H9 (cell line): ENCODE measurements at regions not wholly inside any gene's neighbourhood (a gene's known extent, or its start where the extent isn't known, plus 50 kb on each side); places are given as distances from the start of the nearest gene placed in this dataset.

Source experiments
- DNase-seq: peaks from one replicate; pipeline ENCODE4 v3.0.0-alpha.2; 2017
- H2AFZ ChIP-seq: one replicate; pipeline ENCODE4 v1.6.1; 2013; ENCODE audit warnings: mild to moderate bottlenecking, low read length, control low read depth, moderate library complexity
- H2AK5ac ChIP-seq: 2 replicates; pipeline ENCODE4 v1.6.1; 2013; ENCODE audit warnings: low read length, control low read depth, mixed read lengths; ENCODE audit not compliant: insufficient read length
- H2BK120ac ChIP-seq: one replicate; pipeline ENCODE4 v1.6.1; 2013; ENCODE audit warnings: low read depth, mild to moderate bottlenecking, low read length, control low read depth, inconsistent platforms; ENCODE audit not compliant: poor library complexity, severe bottlenecking
- H2BK12ac ChIP-seq: 2 replicates; pipeline ENCODE4 v1.6.1; 2013; ENCODE audit warnings: low read length, control low read depth, mixed read lengths, low read depth; ENCODE audit not compliant: insufficient read length
- H2BK15ac ChIP-seq: 2 replicates; pipeline ENCODE4 v1.6.1; 2013; ENCODE audit warnings: low read depth, low read length, control low read depth
- H2BK20ac ChIP-seq: one replicate; pipeline ENCODE4 v1.6.1; 2013; ENCODE audit warnings: low read depth, mild to moderate bottlenecking, low read length, control low read depth, inconsistent platforms; ENCODE audit not compliant: poor library complexity, severe bottlenecking
- H2BK5ac ChIP-seq: 2 replicates; pipeline ENCODE4 v1.6.1; 2013; ENCODE audit warnings: low read length, control low read depth, mixed read lengths; ENCODE audit not compliant: insufficient read length
- H3K14ac ChIP-seq: 2 replicates; pipeline ENCODE4 v1.6.1; 2013; ENCODE audit warnings: low read length, control low read depth; ENCODE audit not compliant: insufficient read depth
- H3K18ac ChIP-seq: 2 replicates; pipeline ENCODE4 v1.6.1; 2013; ENCODE audit warnings: low read depth, mild to moderate bottlenecking, mixed read lengths, low read length, control low read depth; ENCODE audit not compliant: insufficient read length
- H3K23ac ChIP-seq: 2 replicates; pipeline ENCODE4 v1.6.1; 2013; ENCODE audit warnings: low read length, control low read depth, mixed read lengths, low read depth; ENCODE audit not compliant: insufficient read length
- H3K23me2 ChIP-seq: 2 replicates; pipeline ENCODE4 v1.6.1; 2013; ENCODE audit warnings: low read depth, mild to moderate bottlenecking, mixed read lengths, low read length, control low read depth; ENCODE audit not compliant: insufficient read length, poor library complexity, severe bottlenecking
- H3K27ac ChIP-seq: 2 replicates; pipeline ENCODE4 v1.5.1; 2013; ENCODE audit warnings: low read length, control low read depth, mixed read lengths, low read depth; ENCODE audit not compliant: insufficient read length
- H3K27me3 ChIP-seq: 2 replicates; pipeline ENCODE4 v1.6.1; 2013; ENCODE audit warnings: low read length, control low read depth, inconsistent platforms; ENCODE audit not compliant: insufficient read depth
- H3K4ac ChIP-seq: 2 replicates; pipeline ENCODE4 v1.6.1; 2013; ENCODE audit warnings: low read depth, mild to moderate bottlenecking, control low read depth, inconsistent platforms, low read length, moderate library complexity
- H3K4me1 ChIP-seq: 2 replicates; pipeline ENCODE4 v1.6.1; 2013; ENCODE audit warnings: low read length, control low read depth, inconsistent platforms; ENCODE audit not compliant: insufficient read depth
- H3K4me2 ChIP-seq: 2 replicates; pipeline ENCODE4 v1.6.1; 2013; ENCODE audit warnings: low read length, control low read depth, mixed read lengths; ENCODE audit not compliant: insufficient read length, insufficient read depth
- H3K56ac ChIP-seq: 2 replicates; pipeline ENCODE4 v1.6.1; 2013; ENCODE audit warnings: low read depth, mild to moderate bottlenecking, mixed read lengths, low read length, control low read depth; ENCODE audit not compliant: insufficient read length
- H3K79me1 ChIP-seq: 2 replicates; pipeline ENCODE4 v1.6.1; 2013; ENCODE audit warnings: low read depth, mild to moderate bottlenecking, moderate library complexity, low read length, control low read depth, inconsistent platforms; ENCODE audit not compliant: insufficient read depth, poor library complexity, severe bottlenecking
- H3K79me2 ChIP-seq: 2 replicates; pipeline ENCODE4 v1.6.1; 2013; ENCODE audit warnings: low read length, control low read depth, inconsistent platforms; ENCODE audit not compliant: insufficient read depth
- H3K9ac ChIP-seq: 2 replicates; pipeline ENCODE4 v1.6.1; 2013; ENCODE audit warnings: low read length, control low read depth, mixed read lengths; ENCODE audit not compliant: insufficient read length; ENCODE audit errors: extremely low read depth
- H3K9me3 ChIP-seq: one replicate; pipeline ENCODE4 v1.6.1; 2013; ENCODE audit warnings: low read depth, low read length, inconsistent platforms; ENCODE audit not compliant: control insufficient read depth
- H3T11ph ChIP-seq: one replicate; pipeline ENCODE4 v1.6.1; 2013; ENCODE audit warnings: mild to moderate bottlenecking, low read length, control low read depth, inconsistent platforms
- H4K20me1 ChIP-seq: one replicate; pipeline ENCODE4 v1.6.1; 2013; ENCODE audit not compliant: control insufficient read depth, insufficient read length, insufficient read depth
- H4K5ac ChIP-seq: 2 replicates; pipeline ENCODE4 v1.6.1; 2013; ENCODE audit warnings: low read depth, mild to moderate bottlenecking, mixed read lengths, low read length, control low read depth; ENCODE audit not compliant: insufficient read length
- H4K8ac ChIP-seq: replicated peaks from 2 replicates; pipeline ENCODE4 v1.6.1; 2013; ENCODE audit warnings: low read length, control low read depth, mixed read lengths, low read depth; ENCODE audit not compliant: insufficient read length
- H4K91ac ChIP-seq: 2 replicates; pipeline ENCODE4 v1.6.1; 2013; ENCODE audit warnings: low read depth, mild to moderate bottlenecking, moderate library complexity, mixed read lengths, low read length, control low read depth; ENCODE audit not compliant: insufficient read length
- H3K27ac Mint-ChIP-seq, 3 experiments: 2 replicates in 2 of 3; 3 replicates in 1 of 3; pipeline ENCODE4 v1.8.0; 2020 to 2021; ENCODE audit warnings: mixed read lengths in 3 of 3, mild to moderate bottlenecking in 1 of 3, moderate library complexity in 1 of 3
- H3K27me3 Mint-ChIP-seq: 2 replicates; pipeline ENCODE4 v1.8.0; 2021; ENCODE audit warnings: low read depth, mild to moderate bottlenecking, moderate library complexity, mixed read lengths
- H3K36me3 Mint-ChIP-seq, 3 experiments: 2 replicates in 2 of 3; 3 replicates in 1 of 3; pipeline ENCODE4 v1.8.0; 2020 to 2021; ENCODE audit warnings: low read depth in 3 of 3, mixed read lengths in 3 of 3; ENCODE audit not compliant: insufficient read depth in 1 of 3
- H3K4me1 Mint-ChIP-seq, 2 experiments: 2 replicates each; pipeline ENCODE4 v1.8.0; 2020; ENCODE audit warnings: mixed read lengths in 2 of 2
- H3K4me3 Mint-ChIP-seq, 2 experiments: 2 replicates in 1 of 2; 3 replicates in 1 of 2; pipeline ENCODE4 v1.8.0; 2020 to 2021; ENCODE audit warnings: mild to moderate bottlenecking in 2 of 2, mixed read lengths in 2 of 2, moderate library complexity in 1 of 2
- H3K9me3 Mint-ChIP-seq, 2 experiments: 2 replicates in 1 of 2; 3 replicates in 1 of 2; pipeline ENCODE4 v1.8.0; 2020; ENCODE audit warnings: mild to moderate bottlenecking in 2 of 2, mixed read lengths in 2 of 2, moderate library complexity in 1 of 2
- WGBS: extraction: QIAGEN DNeasy Blood & Tissue Kit; methylation state at CpG from one replicate; pipeline ENCODE4 v1.1.7; 2013; ENCODE audit warnings: missing lambda C conversion rate, low lambda C conversion rate, mixed read lengths; ENCODE audit not compliant: insufficient read length; ENCODE audit errors: extremely low coverage; 5-methylcytosine and 5-hydroxymethylcytosine counted together
- TF ChIP-seq, protein P1 (sequence below): fragments of 200-600 bp; sonication (generic); conservative IDR thresholded peaks from 3 replicates; pipeline ENCODE4 v1.8.0; 2021; ENCODE audit warnings: antibody characterized with exemption, mild to moderate bottlenecking

DNA sequence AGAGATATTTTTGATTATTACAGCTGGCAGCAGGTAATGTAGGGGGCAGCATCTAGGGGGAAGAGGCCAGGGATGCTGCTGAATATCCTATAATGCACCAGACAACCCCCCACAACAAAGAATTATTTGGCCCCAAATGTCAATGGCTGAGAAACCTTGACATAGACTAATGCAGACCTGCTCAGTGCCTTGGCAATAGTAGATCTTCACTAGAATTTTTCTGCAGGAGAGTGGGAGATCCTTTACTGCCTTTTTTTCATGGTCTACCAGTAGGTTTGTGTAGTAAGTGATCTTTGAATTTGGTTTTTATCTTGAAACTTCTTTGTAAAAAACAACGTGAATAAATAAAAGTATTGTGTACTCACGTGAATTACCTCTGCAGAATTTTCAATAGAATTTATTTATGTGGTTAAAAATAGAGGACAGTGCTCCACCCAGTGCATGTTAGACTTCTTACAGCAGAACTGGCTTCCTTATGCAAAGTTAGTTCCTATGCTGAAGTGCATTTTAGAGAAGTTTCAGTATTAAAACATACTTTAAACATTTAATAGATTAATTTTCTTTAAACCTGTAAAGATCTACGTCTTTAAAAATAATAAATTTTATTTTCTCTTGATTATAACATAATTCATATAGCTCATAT lies 199.6 kb upstream of the HDAC9 start:
- Histone ChIP-seq H2AFZ (no peak overlapping the region), H3K56ac (no peak overlapping the region), H3K9me3 (no peaks in the 10 kb centered on the region), H3K79me2 (no peaks in the 10 kb centered on the region), H2BK120ac (no peak overlapping the region), H3K79me1 (no peaks in the 10 kb centered on the region), H3K14ac (no peak overlapping the region), H2AK5ac (no peak overlapping the region), H2BK15ac (no peak overlapping the region), H3K4me1 (peaks cover 2% of the 10 kb centered on the region; the same call in 1 of the 2 replicates), H3K9ac (no peak overlapping the region), H3K27ac (no peak overlapping the region), H2BK20ac (no peak overlapping the region), H3K18ac (no peak overlapping the region), H4K20me1 (no peaks in the 10 kb centered on the region), H4K5ac (no peak overlapping the region), H4K91ac (no peak overlapping the region), H2BK5ac (no peak overlapping the region), H3K4ac (no peak overlapping the region), H3K23ac (no peak overlapping the region), H3K23me2 (no peaks in the 10 kb centered on the region), H3K27me3 (no peaks in the 10 kb centered on the region), H3K4me2 (no peak overlapping the region), H3T11ph (no peak overlapping the region), H2BK12ac (no peak overlapping the region), H4K8ac (no peak overlapping the region)
- no CpG with 5 or more reads among the region's 3 CpGs for WGBS
- Mint-ChIP-seq H3K9me3 (no peaks in the 10 kb centered on the region), H3K36me3 (no peaks in the 10 kb centered on the region), H3K4me1 (peaks cover 4% of the 10 kb centered on the region in 2 experiments; a peak in 2 of 4 replicates), H3K27ac (no peak overlapping the region), H3K4me3 (no peak overlapping the region), H3K27me3 (no peaks in the 10 kb centered on the region)
- TF ChIP-seq, protein P1, sequence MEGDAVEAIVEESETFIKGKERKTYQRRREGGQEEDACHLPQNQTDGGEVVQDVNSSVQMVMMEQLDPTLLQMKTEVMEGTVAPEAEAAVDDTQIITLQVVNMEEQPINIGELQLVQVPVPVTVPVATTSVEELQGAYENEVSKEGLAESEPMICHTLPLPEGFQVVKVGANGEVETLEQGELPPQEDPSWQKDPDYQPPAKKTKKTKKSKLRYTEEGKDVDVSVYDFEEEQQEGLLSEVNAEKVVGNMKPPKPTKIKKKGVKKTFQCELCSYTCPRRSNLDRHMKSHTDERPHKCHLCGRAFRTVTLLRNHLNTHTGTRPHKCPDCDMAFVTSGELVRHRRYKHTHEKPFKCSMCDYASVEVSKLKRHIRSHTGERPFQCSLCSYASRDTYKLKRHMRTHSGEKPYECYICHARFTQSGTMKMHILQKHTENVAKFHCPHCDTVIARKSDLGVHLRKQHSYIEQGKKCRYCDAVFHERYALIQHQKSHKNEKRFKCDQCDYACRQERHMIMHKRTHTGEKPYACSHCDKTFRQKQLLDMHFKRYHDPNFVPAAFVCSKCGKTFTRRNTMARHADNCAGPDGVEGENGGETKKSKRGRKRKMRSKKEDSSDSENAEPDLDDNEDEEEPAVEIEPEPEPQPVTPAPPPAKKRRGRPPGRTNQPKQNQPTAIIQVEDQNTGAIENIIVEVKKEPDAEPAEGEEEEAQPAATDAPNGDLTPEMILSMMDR = no peak
- no peak for DNase-seq
